ENCODE measurements at regions not wholly inside any gene's neighbourhood (a gene's known extent, or its start where the extent isn't known, plus 50 kb on each side); places are given as distances from the start of the nearest gene placed in this dataset.

GRCh38 chr13:103275081-103275480 is 208.9 kb upstream of the SLC10A2 start:
- Histone ChIP-seq H3K14ac (ENCODE audit: insufficient read length) (no peak overlapping the region), H3K23ac (ENCODE audit: insufficient read length) (no peak overlapping the region), H2BK5ac (ENCODE audit: low read depth, low read length) (no peak overlapping the region), H3K4me3 (ENCODE audit: extremely low read depth in 1 of 4, insufficient read depth in 2 of 4, low read depth in 3 of 4, low read length in 4 of 4) (no peak overlapping the region), H2BK120ac (replicated peaks; ENCODE audit: low read depth, low read length) (no peak overlapping the region), H3K56ac (replicated peaks; ENCODE audit: insufficient read length, low read depth, low read length) (no peak overlapping the region), H3K9ac (replicated peaks in 1 of 4; ENCODE audit: extremely low read depth in 1 of 4, low read depth in 3 of 4, low read length in 3 of 4) (no peak overlapping the region), H3K79me2 (ENCODE audit: control insufficient read depth in 1 of 2, insufficient read depth in 2 of 2, low read length in 2 of 2) (no peaks in the 10 kb centered on the region), H3K79me1 (ENCODE audit: low read depth, low read length) (no peaks in the 10 kb centered on the region), H3K36me3 (ENCODE audit: control insufficient read depth in 2 of 4, insufficient read depth in 4 of 4, low read length in 3 of 4) (no peaks in the 10 kb centered on the region), H4K91ac (replicated peaks; ENCODE audit: insufficient read length, low read length) (no peak overlapping the region), H3K4me2 (ENCODE audit: insufficient read depth in 1 of 2, low read depth in 2 of 2, low read length in 2 of 2) (no peak overlapping the region), H4K5ac (ENCODE audit: insufficient read length, low read depth, low read length) (no peak overlapping the region), H3K9me3 (ENCODE audit: insufficient read depth in 2 of 2, low read depth in 1 of 2, low read length in 1 of 2) (no peaks in the 10 kb centered on the region), H2BK12ac (ENCODE audit: low read depth, low read length) (no peak overlapping the region), H4K20me1 (replicated peaks in 1 of 2; ENCODE audit: control insufficient read depth in 1 of 2, insufficient read depth in 2 of 2, low read length in 2 of 2) (no peaks in the 10 kb centered on the region), H3K23me2 (ENCODE audit: low read depth, low read length) (no peaks in the 10 kb centered on the region), H2AFZ (ENCODE audit: low read length) (no peak overlapping the region), H3K4ac (replicated peaks; ENCODE audit: insufficient read length, low read depth, low read length) (no peak overlapping the region), H3K27me3 (replicated peaks in 1 of 4; ENCODE audit: control insufficient read depth in 3 of 4, extremely low read depth in 1 of 4, insufficient read depth in 3 of 4, low read length in 3 of 4) (no peaks in the 10 kb centered on the region), H2BK20ac (ENCODE audit: low read length) (no peak overlapping the region), H2AK5ac (ENCODE audit: low read depth, low read length) (no peak overlapping the region), H3K18ac (ENCODE audit: extremely low read depth, low read length) (no peak overlapping the region), H3K27ac (ENCODE audit: low read depth, low read length) (no peak overlapping the region), H3K4me1 (replicated peaks in 1 of 4; ENCODE audit: control insufficient read depth in 3 of 4, insufficient read depth in 4 of 4, low read length in 3 of 4) (no peaks in the 10 kb centered on the region), H4K8ac (ENCODE audit: extremely low read depth, insufficient read depth, low read length) (no peak overlapping the region), H2BK15ac (ENCODE audit: low read length) (peak overlapping the region; percentile 73; the same call in 1 of the 2 replicates)
- ChIA-PET POLR2A (ENCODE audit: partially characterized antibody) (no interaction called here), CTCF (ENCODE audit: partially characterized antibody) (interaction anchor here (0.7 to 2.1 kb wide), 3 partner anchors 24 to 660 kb away, joined by 4 to 5 read pairs (median 4); no protein-coding TSS in a partner anchor)
- FAIRE-seq (no peak), DNase-seq (ENCODE audit: low read depth in 1 of 2, low spot score in 2 of 2) (no peak)
- 93% methylated on average over 2 of the region's 2 CpGs; no CpG with 5 or more reads in 1 of the 2 experiments for WGBS, 2 experiments (ENCODE audit: extremely low coverage in 1 of 2, insufficient coverage in 1 of 2, insufficient read length in 1 of 2, insufficient replicate concordance in 2 of 2, low coverage in 1 of 2, low lambda C conversion rate in 2 of 2, missing lambda C conversion rate in 1 of 2)
- TF ChIP-seq GABPA (IDR thresholded peaks at IDR 0.05; ENCODE audit: borderline replicate concordance, insufficient read depth, low read length): no peak
- no peak for TF ChIP-seq KDM1A (IDR thresholded peaks at IDR 0.05; ENCODE audit: borderline replicate concordance, low read length)
- no peak for TF ChIP-seq RXRA (IDR thresholded peaks at IDR 0.05; ENCODE audit: insufficient read depth, low read depth, low read length)
- TF ChIP-seq TBP (IDR thresholded peaks at IDR 0.05; ENCODE audit: low read depth, low read length): no peak
- no peak for TF ChIP-seq SP1 (IDR thresholded peaks at IDR 0.05; ENCODE audit: low read depth, low read length)
- no peak for TF ChIP-seq BACH1 (IDR thresholded peaks at IDR 0.05; ENCODE audit: low read length)
- no peak for TF ChIP-seq JUN (IDR thresholded peaks at IDR 0.05; ENCODE audit: low read depth, low read length)
- TF ChIP-seq ATF3 (IDR thresholded peaks at IDR 0.05; ENCODE audit: insufficient read depth, low read depth, low read length): no peak
- TF ChIP-seq, protein P1, sequence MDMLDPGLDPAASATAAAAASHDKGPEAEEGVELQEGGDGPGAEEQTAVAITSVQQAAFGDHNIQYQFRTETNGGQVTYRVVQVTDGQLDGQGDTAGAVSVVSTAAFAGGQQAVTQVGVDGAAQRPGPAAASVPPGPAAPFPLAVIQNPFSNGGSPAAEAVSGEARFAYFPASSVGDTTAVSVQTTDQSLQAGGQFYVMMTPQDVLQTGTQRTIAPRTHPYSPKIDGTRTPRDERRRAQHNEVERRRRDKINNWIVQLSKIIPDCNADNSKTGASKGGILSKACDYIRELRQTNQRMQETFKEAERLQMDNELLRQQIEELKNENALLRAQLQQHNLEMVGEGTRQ (IDR thresholded peaks at IDR 0.05; ENCODE audit: low read length): no peak
- no peak for TF ChIP-seq RNF2 (IDR thresholded peaks at IDR 0.05; ENCODE audit: borderline replicate concordance, low read depth, low read length, missing control alignments, poor library complexity, severe bottlenecking)
- TF ChIP-seq NRF1 (IDR thresholded peaks at IDR 0.05; ENCODE audit: low read depth, low read length): no peak
- no peak for TF ChIP-seq PHF8 (conservative IDR thresholded peaks at IDR 0.05; ENCODE audit: low read depth, low read length)
